ENCODE measurements at regions not wholly inside any gene's neighbourhood (a gene's known extent, or its start where the extent isn't known, plus 50 kb on each side); places are given as distances from the start of the nearest gene placed in this dataset.
"Not testable (repeated sequence)": the region's sequence is repeated elsewhere in the genome, so short reads cannot be mapped to it uniquely, and the experiment has no call there.

DNA sequence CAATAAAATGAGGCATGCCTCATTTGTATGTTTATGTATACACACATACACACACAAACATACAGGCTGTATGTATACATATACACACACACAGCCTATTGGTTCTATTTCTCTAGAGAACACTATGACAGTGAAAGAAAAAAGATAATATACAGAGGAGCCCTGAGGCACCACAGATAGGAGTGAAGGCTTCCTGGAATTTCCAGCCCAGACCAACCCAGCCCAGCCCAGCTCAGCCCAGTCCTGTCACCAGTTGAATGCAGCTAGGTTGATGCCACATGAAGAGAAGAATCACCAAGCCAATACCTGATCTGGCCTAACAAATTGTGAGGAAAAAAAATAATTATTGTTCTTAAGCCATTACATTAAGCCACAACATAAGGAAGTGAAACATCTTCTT lies 126.9 kb upstream of the PDE4D start:
- Histone ChIP-seq H3K9me3 (ENCODE audit: control insufficient read depth, insufficient read depth, low read depth, low read length) (no peaks in the 10 kb centered on the region), H3K27ac (ENCODE audit: extremely low read depth, low read depth, low read length) (no peak overlapping the region), H3K4me3 (ENCODE audit: low read depth, low read length) (no peak overlapping the region), H3K4me1 (ENCODE audit: control insufficient read depth, insufficient read depth, low read length) (no peaks in the 10 kb centered on the region), H3K36me3 (ENCODE audit: control insufficient read depth in 2 of 2, insufficient read depth in 1 of 2, low read length in 2 of 2) (no peaks in the 10 kb centered on the region)
- no peak for TF ChIP-seq ZNF391 (tag by site-specific recombination; IDR thresholded peaks at IDR 0.05; ENCODE audit: borderline replicate concordance, low read depth)
- no peak for TF ChIP-seq ZNF394 (tag by site-specific recombination; IDR thresholded peaks at IDR 0.05; ENCODE audit: borderline replicate concordance)
- no peak for TF ChIP-seq ZNF146 (tag by site-specific recombination; IDR thresholded peaks at IDR 0.05)
- no peak for TF ChIP-seq ZNF280D (tag by site-specific recombination; IDR thresholded peaks at IDR 0.05)
- TF ChIP-seq ZNF121 (tag by site-specific recombination; IDR thresholded peaks at IDR 0.05): no peak
- no peak for TF ChIP-seq ZNF768 (tag by site-specific recombination; IDR thresholded peaks at IDR 0.05)
- TF ChIP-seq ZNF621 (tag by site-specific recombination; IDR thresholded peaks at IDR 0.05): no peak
- no peak for TF ChIP-seq ZBTB8A (tag by site-specific recombination; IDR thresholded peaks at IDR 0.05)
- TF ChIP-seq ZNF2 (tag by site-specific recombination; IDR thresholded peaks at IDR 0.05): no peak
- TF ChIP-seq PRDM1 (tag by site-specific recombination; IDR thresholded peaks at IDR 0.05): no peak
- TF ChIP-seq KLF7 (tag by site-specific recombination; IDR thresholded peaks at IDR 0.05; ENCODE audit: borderline replicate concordance): no peak
- TF ChIP-seq ZNF157 (tag by site-specific recombination; IDR thresholded peaks at IDR 0.05): no peak
- no peak for TF ChIP-seq ZFP3 (tag by site-specific recombination; IDR thresholded peaks at IDR 0.05; ENCODE audit: low read depth)
- ChIA-PET POLR2A (no interaction called here), CTCF (no interaction called here)

DNA sequence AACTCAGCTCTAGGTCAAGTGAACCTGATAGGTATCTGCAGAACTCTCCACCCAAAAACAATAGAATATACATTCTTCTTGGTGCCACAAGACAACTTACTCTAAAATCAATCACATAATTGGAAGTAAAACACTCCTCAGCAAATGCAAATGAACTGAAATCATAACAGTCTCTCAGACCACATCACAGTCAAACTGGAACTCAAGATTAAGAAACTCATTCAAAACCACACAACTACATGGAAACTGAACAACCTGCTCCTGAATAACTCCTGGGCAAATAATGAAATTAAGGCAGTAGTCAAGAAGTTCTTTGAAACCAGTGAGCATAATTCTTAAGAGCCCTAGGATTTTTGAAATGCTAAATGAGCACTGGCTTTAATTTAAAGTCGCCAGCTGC lies 125.4 kb upstream of the PDE4D start:
- POLR2A ChIA-PET: not testable (repeated sequence)

DNA sequence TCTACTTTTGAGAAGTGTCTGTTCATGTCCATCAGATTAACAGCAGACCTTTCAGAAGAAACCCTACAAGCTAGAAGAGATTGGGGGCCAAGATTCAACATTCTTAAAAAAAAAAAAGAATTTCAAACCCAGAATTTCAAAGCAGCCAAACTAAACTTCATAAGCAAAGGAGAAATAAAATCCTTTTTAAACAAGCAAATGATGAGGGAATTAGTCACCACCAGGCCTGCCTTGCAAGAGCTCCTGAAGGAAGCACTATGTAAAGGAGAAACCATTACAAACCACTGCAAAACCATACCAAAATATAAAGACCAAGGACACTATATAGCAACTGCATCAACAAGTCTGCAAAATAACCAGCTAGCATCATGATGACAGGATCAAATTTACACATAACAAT lies 124.6 kb upstream of the PDE4D start:
- Histone ChIP-seq H3K9me3 (ENCODE audit: control insufficient read depth, insufficient read depth, low read depth, low read length) (no peaks in the 10 kb centered on the region), H3K4me1 (ENCODE audit: control insufficient read depth, insufficient read depth, low read length) (no peaks in the 10 kb centered on the region), H3K4me3 (ENCODE audit: low read depth, low read length) (no peak overlapping the region), H3K27ac (ENCODE audit: extremely low read depth, low read depth, low read length) (no peak overlapping the region), H3K36me3 (ENCODE audit: control insufficient read depth in 2 of 2, insufficient read depth in 1 of 2, low read length in 2 of 2) (no peaks in the 10 kb centered on the region)
- CTCF ChIA-PET: interaction anchor here (0.7 kb wide), 1 partner anchor 220 kb away, joined by 3 read pairs; no protein-coding TSS in a partner anchor
- POLR2A ChIA-PET: no interaction called here
- TF ChIP-seq, protein P1, sequence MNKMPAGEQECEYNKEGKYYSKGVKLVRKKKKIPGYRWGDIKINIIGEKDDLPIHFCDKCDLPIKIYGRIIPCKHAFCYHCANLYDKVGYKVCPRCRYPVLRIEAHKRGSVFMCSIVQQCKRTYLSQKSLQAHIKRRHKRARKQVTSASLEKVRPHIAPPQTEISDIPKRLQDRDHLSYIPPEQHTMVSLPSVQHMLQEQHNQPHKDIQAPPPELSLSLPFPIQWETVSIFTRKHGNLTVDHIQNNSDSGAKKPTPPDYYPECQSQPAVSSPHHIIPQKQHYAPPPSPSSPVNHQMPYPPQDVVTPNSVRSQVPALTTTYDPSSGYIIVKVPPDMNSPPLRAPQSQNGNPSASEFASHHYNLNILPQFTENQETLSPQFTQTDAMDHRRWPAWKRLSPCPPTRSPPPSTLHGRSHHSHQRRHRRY (tag by site-specific recombination; IDR thresholded peaks at IDR 0.05): no peak
- TF ChIP-seq ZNF157 (tag by site-specific recombination; IDR thresholded peaks at IDR 0.05): no peak
- TF ChIP-seq ZNF529 (tag by site-specific recombination; IDR thresholded peaks at IDR 0.05; ENCODE audit: insufficient replicate concordance): no peak
- TF ChIP-seq ZNF341 (tag by site-specific recombination; IDR thresholded peaks at IDR 0.05; ENCODE audit: low read depth): no peak
- no peak for TF ChIP-seq ZNF624 (tag by site-specific recombination; IDR thresholded peaks at IDR 0.05)

More for the DNA sequence above, 125.4 kb upstream of the PDE4D start:
- H3K4me3 ChIP-seq (ENCODE audit: low read depth, low read length); CTCF ChIA-PET; H3K27ac ChIP-seq (ENCODE audit: extremely low read depth, low read depth, low read length); H3K36me3 ChIP-seq (ENCODE audit: control insufficient read depth in 2 of 2, insufficient read depth in 1 of 2, low read length in 2 of 2); H3K9me3 ChIP-seq (ENCODE audit: control insufficient read depth, insufficient read depth, low read depth, low read length); H3K4me1 ChIP-seq (ENCODE audit: control insufficient read depth, insufficient read depth, low read length): not testable (repeated sequence)
